MCF 10A (cell line): ENCODE measurements at regions not wholly inside any gene's neighbourhood (a gene's known extent, or its start where the extent isn't known, plus 50 kb on each side); places are given as distances from the start of the nearest gene placed in this dataset.

Experiments
- BruUV-seq: library from RNA; stranded (reverse); fragments of 400-500 nt; replicated peaks from 2 replicates; lab custom pipeline; 2021; lab: Mats Ljungman, UMichigan
- CTCF ChIA-PET: fragments of 300-600 bp; sonication (Branson Sonifier 250); formaldehyde crosslinking; extraction: SDS; loops from one replicate; lab custom pipeline; 2021; ENCODE audit warnings: antibody characterized with exemption, inconsistent platforms; lab: Yijun Ruan, JAX
- POLR2A ChIA-PET: fragments of 300-600, 350-650 bp; sonication (Branson Sonifier 250); formaldehyde crosslinking; extraction: SDS; loops from one replicate; lab custom pipeline; 2020; ENCODE audit warnings: antibody characterized with exemption, inconsistent platforms; lab: Yijun Ruan, JAX
- DNase-seq: peaks from one replicate; pipeline ENCODE4 v3.0.0-alpha.2; 2018; ENCODE audit not compliant: unreplicated experiment
- H3K27ac Mint-ChIP-seq: one replicate; pipeline ENCODE4 v1.8.0; 2022; ENCODE audit warnings: mild to moderate bottlenecking, low read depth, mixed read lengths; ENCODE audit not compliant: unreplicated experiment
- H3K27me3 Mint-ChIP-seq: one replicate; pipeline ENCODE4 v1.8.0; 2022; ENCODE audit warnings: mixed read lengths; ENCODE audit not compliant: insufficient read depth, unreplicated experiment
- H3K36me3 Mint-ChIP-seq: one replicate; pipeline ENCODE4 v1.8.0; 2022; ENCODE audit warnings: mild to moderate bottlenecking, moderate library complexity, mixed read lengths; ENCODE audit not compliant: insufficient read depth, unreplicated experiment
- H3K4me1 Mint-ChIP-seq: one replicate; pipeline ENCODE4 v1.8.0; 2022; ENCODE audit warnings: mixed read lengths; ENCODE audit not compliant: insufficient read depth, unreplicated experiment
- H3K4me3 Mint-ChIP-seq: one replicate; pipeline ENCODE4 v1.8.0; 2022; ENCODE audit warnings: mild to moderate bottlenecking, moderate library complexity, mixed read lengths; ENCODE audit not compliant: unreplicated experiment
- H3K9me3 Mint-ChIP-seq: one replicate; pipeline ENCODE4 v1.8.0; 2022; ENCODE audit warnings: mixed read lengths; ENCODE audit not compliant: unreplicated experiment
- CTCF ChIP-seq: fragments of 200-600 bp; IDR thresholded peaks from one replicate; pipeline ENCODE4 v1.8.0; 2022; ENCODE audit warnings: antibody characterized with exemption, mild to moderate bottlenecking; ENCODE audit not compliant: unreplicated experiment
- intact Hi-C: fragments of 100-400 bp; cut with micrococcal nuclease; formaldehyde crosslinking; loops from 2 replicates; pipeline ENCODE4 v1.14.1; 2022

GRCh38 chr1:198087831-198088230, 69.0 kb upstream of the NEK7 start:
- intact Hi-C loops: loop anchor here (1.0 to 10.0 kb wide), 7 partner anchors 68 to 599 kb away; partner anchors contain the start of gene NEK7
- H3K27ac Mint-ChIP-seq: no peak overlapping the region
- no peaks in the 10 kb centered on the region for H3K9me3 Mint-ChIP-seq
- H3K4me3 Mint-ChIP-seq: no peak overlapping the region
- DNase-seq: no peak
- no peak for TF ChIP-seq CTCF
- H3K27me3 Mint-ChIP-seq: no peaks in the 10 kb centered on the region
- CTCF ChIA-PET: interaction anchor here (0.6 to 2.0 kb wide), 30 partner anchors 8 to 1219 kb away, joined by 3 to 15 read pairs (median 4); no protein-coding TSS in a partner anchor
- H3K36me3 Mint-ChIP-seq: no peaks in the 10 kb centered on the region
- no TSS peak for BruUV-seq
- POLR2A ChIA-PET: interaction anchor here (0.6 to 0.8 kb wide), 2 partner anchors 69 to 355 kb away, joined by 3 to 4 read pairs; partner anchors contain the start of gene NEK7
- H3K4me1 Mint-ChIP-seq: peaks cover 7% of the 10 kb centered on the region

GRCh38 chr1:198088360-198089071, 68.3 kb upstream of the NEK7 start:
- BruUV-seq: no TSS peak
- peak; percentile 64 for DNase-seq
- Mint-ChIP-seq H3K4me1 (peaks cover 7% of the 10 kb centered on the region), H3K9me3 (no peaks in the 10 kb centered on the region), H3K36me3 (no peaks in the 10 kb centered on the region), H3K4me3 (no peak overlapping the region), H3K27ac (no peak overlapping the region), H3K27me3 (no peaks in the 10 kb centered on the region)
- peak; percentile 71 for TF ChIP-seq CTCF
- intact Hi-C loops: loop anchor here (1.0 to 10.0 kb wide), 7 partner anchors 68 to 598 kb away; partner anchors contain the start of gene NEK7
- ChIA-PET POLR2A (interaction anchor here (0.6 to 1.2 kb wide), 4 partner anchors 67 to 1976 kb away, joined by 3 to 4 read pairs (median 3); partner anchors contain the start of gene NEK7), CTCF (interaction anchor here (0.6 to 2.0 kb wide), 41 partner anchors 9 to 1220 kb away, joined by 3 to 15 read pairs (median 4); no protein-coding TSS in a partner anchor)

- intact Hi-C loops: no loop called here
- H3K27ac Mint-ChIP-seq: no peak overlapping the region
- TF ChIP-seq CTCF: no peak
- CTCF ChIA-PET: no interaction called here
- no peak overlapping the region for H3K4me3 Mint-ChIP-seq
- POLR2A ChIA-PET: interaction anchor here (1.5 kb wide), 1 partner anchor 62 kb away, joined by 3 read pairs; no protein-coding TSS in a partner anchor
- H3K27me3 Mint-ChIP-seq: no peaks in the 10 kb centered on the region
- no peaks in the 10 kb centered on the region for H3K36me3 Mint-ChIP-seq
- H3K4me1 Mint-ChIP-seq: no peaks in the 10 kb centered on the region
- BruUV-seq: no TSS peak
- no peaks in the 10 kb centered on the region for H3K9me3 Mint-ChIP-seq
- DNase-seq: no peak
Observed at GRCh38 chr1:198096390-198096789, 60.4 kb upstream of the NEK7 start.

- H3K27ac Mint-ChIP-seq: no peak overlapping the region
- TF ChIP-seq CTCF: no peak
- POLR2A ChIA-PET: no interaction called here
- H3K27me3 Mint-ChIP-seq: no peaks in the 10 kb centered on the region
- H3K36me3 Mint-ChIP-seq: no peaks in the 10 kb centered on the region
- DNase-seq: no peak
- H3K9me3 Mint-ChIP-seq: no peaks in the 10 kb centered on the region
- H3K4me1 Mint-ChIP-seq: no peaks in the 10 kb centered on the region
- H3K4me3 Mint-ChIP-seq: no peak overlapping the region
- intact Hi-C loops: no loop called here
- CTCF ChIA-PET: interaction anchor here (1.8 to 2.0 kb wide), 2 partner anchors 11 to 13 kb away, joined by 5 to 6 read pairs; no protein-coding TSS in a partner anchor
- no TSS peak for BruUV-seq
Observed at GRCh38 chr1:198099755-198100154, 57.0 kb upstream of the NEK7 start.
